Upper lobe of left lung (tissue), 6 donors: ENCODE measurements at regions not wholly inside any gene's neighbourhood (a gene's known extent, or its start where the extent isn't known, plus 50 kb on each side); places are given as distances from the start of the nearest gene placed in this dataset.

Experiments
- ATAC-seq, 2 donors: fragments of 200-7000 bp; cut with Tn5 transposase; one replicate each; pipeline ENCODE4 v1.9.1; 2022; ENCODE audit warnings: mild to moderate bottlenecking in 2 of 2, moderate library complexity in 2 of 2; ENCODE audit not compliant: low FRiP score in 2 of 2
- DNase-seq, 2 donors: peaks; one replicate each; pipeline ENCODE4 v3.0.0-alpha.2; 2019 to 2020
- H3K27ac ChIP-seq, 4 donors: fragments of 200-600 bp; sonication (generic); one replicate each; pipeline ENCODE4 v1.5.1; 2016 to 2019
- H3K27me3 ChIP-seq, 4 donors: fragments of 200-600 bp; sonication (generic); one replicate each; pipeline ENCODE4 v1.5.1; 2017 to 2019
- H3K36me3 ChIP-seq, 4 donors: fragments of 200-600 bp; sonication (generic); one replicate each; pipeline ENCODE4 v1.5.1; 2016 to 2019
- H3K4me1 ChIP-seq, 4 donors: fragments of 200-600 bp; sonication (generic); one replicate each; pipeline ENCODE4 v1.5.1; 2018 to 2019
- H3K4me3 ChIP-seq, 4 donors: fragments of 200-600 bp; sonication (generic); one replicate each; pipeline ENCODE4 v1.5.1; 2017 to 2019; ENCODE audit warnings: mild to moderate bottlenecking in 2 of 4, moderate library complexity in 1 of 4
- H3K9me3 ChIP-seq, 4 donors: fragments of 200-600 bp; sonication (generic); one replicate each; pipeline ENCODE4 v1.5.1; 2018 to 2019
- CTCF ChIP-seq, 6 experiments: fragments of 450-650 bp in 4 of 6; fragments of 200-600 bp in 2 of 6; sonication (generic) in 2 of 6; IDR thresholded peaks; one replicate each; pipeline ENCODE4 v1.5.1; 2016 to 2019; ENCODE audit warnings: antibody characterized with exemption in 6 of 6
- EP300 ChIP-seq, 4 donors: sonication (generic); formaldehyde crosslinking; IDR thresholded peaks; one replicate each; pipeline ENCODE4 v1.5.1; 2017; ENCODE audit warnings: antibody characterized with exemption in 4 of 4, control low read depth in 2 of 4
- POLR2A ChIP-seq, 4 donors: fragments of 450-650 bp; IDR thresholded peaks; one replicate each; pipeline ENCODE4 v1.5.1; 2016 to 2017; ENCODE audit warnings: antibody characterized with exemption in 4 of 4, mild to moderate bottlenecking in 2 of 4
- POLR2AphosphoS5 ChIP-seq, 2 donors: sonication (generic); formaldehyde crosslinking; IDR thresholded peaks; one replicate each; pipeline ENCODE4 v1.5.1; 2017; ENCODE audit warnings: antibody characterized with exemption in 2 of 2
- WGBS, 2 donors: methylation state at CpG; one replicate each; pipeline ENCODE4 v1.1.5; 2017 to 2018; 5-methylcytosine and 5-hydroxymethylcytosine counted together
- donor health status: DM: no; HTN: no; CAD: no; lungs with moderate emphysema.
- donor health status: DM: no; HTN: yes; CAD: no; lungs with severe emphysema.

GRCh38 chr1:195516036-195516435 is 1092.2 kb downstream of the KCNT2 start:
- Histone ChIP-seq H3K9me3 (no peaks in the 10 kb centered on the region), H3K4me3 (no peak overlapping the region), H3K4me1 (no peaks in the 10 kb centered on the region), H3K36me3 (no peaks in the 10 kb centered on the region), H3K27ac (no peak overlapping the region), H3K27me3 (no peaks in the 10 kb centered on the region)
- TF ChIP-seq EP300 (IDR thresholded peaks at IDR 0.05) (no peak), POLR2AphosphoS5 (IDR thresholded peaks at IDR 0.05) (no peak), POLR2A (IDR thresholded peaks at IDR 0.05) (no peak), CTCF (IDR thresholded peaks at IDR 0.05) (no peak)
- ATAC-seq (no peak), DNase-seq (no peak)

GRCh38 chr1:195511501-195511900 is 1096.7 kb downstream of the KCNT2 start:
- H3K9me3 ChIP-seq = no peaks in the 10 kb centered on the region
- H3K36me3 ChIP-seq = no peaks in the 10 kb centered on the region
- no peak overlapping the region for H3K27ac ChIP-seq
- no peak for DNase-seq
- no peaks in the 10 kb centered on the region for H3K27me3 ChIP-seq
- H3K4me1 ChIP-seq = no peaks in the 10 kb centered on the region
- ATAC-seq = no peak
- H3K4me3 ChIP-seq = no peak overlapping the region
- TF ChIP-seq CTCF (IDR thresholded peaks at IDR 0.05) (no peak), POLR2A (IDR thresholded peaks at IDR 0.05) (no peak), EP300 (IDR thresholded peaks at IDR 0.05) (no peak), POLR2AphosphoS5 (IDR thresholded peaks at IDR 0.05) (no peak)
- 78 to 84% methylated on average over 1 of the region's 1 CpG for WGBS, 2 donors

- Histone ChIP-seq H3K27ac (no peak overlapping the region), H3K27me3 (no peaks in the 10 kb centered on the region), H3K9me3 (no peaks in the 10 kb centered on the region), H3K4me3 (no peak overlapping the region), H3K4me1 (no peaks in the 10 kb centered on the region), H3K36me3 (no peaks in the 10 kb centered on the region)
- TF ChIP-seq POLR2A (IDR thresholded peaks at IDR 0.05) (no peak), EP300 (IDR thresholded peaks at IDR 0.05) (no peak), POLR2AphosphoS5 (IDR thresholded peaks at IDR 0.05) (no peak), CTCF (IDR thresholded peaks at IDR 0.05) (no peak)
- DNase-seq (no peak), ATAC-seq (no peak)
- WGBS, 2 donors = 75 to 80% methylated on average over 2 of the region's 2 CpGs
These were observed 1107.1 kb downstream of the KCNT2 start for GRCh38 chr1:195501118-195501517.

GRCh38 chr1:195495720-195496635 is 1112.3 kb downstream of the KCNT2 start:
- DNase-seq (no peak), ATAC-seq (no peak)
- WGBS, 2 donors = 63% methylated on average over 3 to 5 of the region's 5 CpGs
- Histone ChIP-seq H3K27ac (no peak overlapping the region), H3K4me3 (no peak overlapping the region), H3K9me3 (no peaks in the 10 kb centered on the region), H3K36me3 (no peaks in the 10 kb centered on the region), H3K4me1 (no peaks in the 10 kb centered on the region), H3K27me3 (no peaks in the 10 kb centered on the region)
- TF ChIP-seq CTCF (IDR thresholded peaks at IDR 0.05) = no peak

GRCh38 chr1:195482137-195482536 is 1126.1 kb downstream of the KCNT2 start:
- 79 to 90% methylated on average over 6 of the region's 6 CpGs for WGBS, 2 donors
- Histone ChIP-seq H3K9me3 (peaks cover 0 to 3% (median 0%) of the 10 kb centered on the region in 4 donors), H3K4me3 (no peak overlapping the region), H3K4me1 (no peaks in the 10 kb centered on the region), H3K36me3 (no peaks in the 10 kb centered on the region), H3K27me3 (no peaks in the 10 kb centered on the region), H3K27ac (no peak overlapping the region)
- ATAC-seq (no peak), DNase-seq (no peak)
- no peak for TF ChIP-seq CTCF (IDR thresholded peaks at IDR 0.05)
- TF ChIP-seq EP300 (IDR thresholded peaks at IDR 0.05) = no peak
- TF ChIP-seq POLR2AphosphoS5 (IDR thresholded peaks at IDR 0.05) = no peak
- TF ChIP-seq POLR2A (IDR thresholded peaks at IDR 0.05) = no peak
